ENCODE measurements at regions not wholly inside any gene's neighbourhood (a gene's known extent, or its start where the extent isn't known, plus 50 kb on each side); places are given as distances from the start of the nearest gene placed in this dataset.

GRCh38 chr3:38950581-38950980, 101.2 kb downstream of the SCN11A start:
- no peak for TF ChIP-seq CTCF (IDR thresholded peaks at IDR 0.05)

- no peak for TF ChIP-seq CTCF (IDR thresholded peaks at IDR 0.05)
Measured at GRCh38 chr3:38949994-38950393, 101.8 kb downstream of the SCN11A start.

GRCh38 chr3:38940394-38940793, 111.3 kb downstream of the SCN11A start:
- TF ChIP-seq CTCF (IDR thresholded peaks at IDR 0.05) = no peak

- no peak for TF ChIP-seq CTCF (IDR thresholded peaks at IDR 0.05)
Measured at GRCh38 chr3:38925351-38925750, 109.3 kb upstream of the SCN10A start.

GRCh38 chr3:38916706-38917105, 100.7 kb upstream of the SCN10A start:
- no peak for TF ChIP-seq CTCF (IDR thresholded peaks at IDR 0.05)

GRCh38 chr3:38907426-38907825, 91.4 kb upstream of the SCN10A start:
- TF ChIP-seq CTCF (IDR thresholded peaks at IDR 0.05) = no peak

GRCh38 chr3:38890426-38890825, 74.4 kb upstream of the SCN10A start:
- no peak for TF ChIP-seq CTCF (IDR thresholded peaks at IDR 0.05)

GRCh38 chr3:38878646-38879045, 62.6 kb upstream of the SCN10A start:
- no peak for TF ChIP-seq CTCF (IDR thresholded peaks at IDR 0.05)

Data from LNCAP (cell line).